ENCODE measurements at regions not wholly inside any gene's neighbourhood (a gene's known extent, or its start where the extent isn't known, plus 50 kb on each side); places are given as distances from the start of the nearest gene placed in this dataset.
"Not testable (repeated sequence)": the region's sequence is repeated elsewhere in the genome, so short reads cannot be mapped to it uniquely, and the experiment has no call there.

GRCh38 chr15:81792646-81793045 is 253.2 kb downstream of the MEX3B start:
- Histone ChIP-seq H4K20me1 (ENCODE audit: control insufficient read depth, insufficient read depth, insufficient read length) (no peaks in the 10 kb centered on the region), H2AK5ac (ENCODE audit: insufficient read length, low read length) (no peak overlapping the region), H3K18ac (ENCODE audit: insufficient read length, low read depth, low read length) (no peak overlapping the region), H3K27me3 (ENCODE audit: insufficient read depth, low read length) (no peaks in the 10 kb centered on the region), H3K4me1 (ENCODE audit: insufficient read depth, low read length) (peaks cover 18% of the 10 kb centered on the region; the same call in 1 of the 2 replicates), H4K91ac (ENCODE audit: insufficient read length, low read depth, low read length) (no peak overlapping the region), H3K14ac (ENCODE audit: insufficient read depth, low read length) (no peak overlapping the region), H4K5ac (ENCODE audit: insufficient read length, low read depth, low read length) (no peak overlapping the region), H3K4ac (ENCODE audit: low read depth, low read length) (no peak overlapping the region), H3K79me2 (ENCODE audit: insufficient read depth, low read length) (peaks cover 9% of the 10 kb centered on the region), H4K8ac (replicated peaks; ENCODE audit: insufficient read length, low read depth, low read length) (no peak overlapping the region), H3K9me3 (ENCODE audit: control insufficient read depth, low read depth, low read length) (no peaks in the 10 kb centered on the region), H3K9ac (ENCODE audit: extremely low read depth, insufficient read length, low read length) (no peak overlapping the region), H3K4me2 (ENCODE audit: insufficient read depth, insufficient read length, low read length) (no peak overlapping the region), H3K23ac (ENCODE audit: insufficient read length, low read depth, low read length) (no peak overlapping the region), H2BK5ac (ENCODE audit: insufficient read length, low read length) (no peak overlapping the region), H2BK120ac (ENCODE audit: low read depth, low read length, poor library complexity, severe bottlenecking) (no peak overlapping the region), H3K23me2 (ENCODE audit: insufficient read length, low read depth, low read length, poor library complexity, severe bottlenecking) (no peaks in the 10 kb centered on the region), H3T11ph (ENCODE audit: low read length) (no peak overlapping the region), H2BK12ac (ENCODE audit: insufficient read length, low read depth, low read length) (no peak overlapping the region), H3K79me1 (ENCODE audit: insufficient read depth, low read depth, low read length, poor library complexity, severe bottlenecking) (peaks cover 7% of the 10 kb centered on the region), H3K56ac (ENCODE audit: insufficient read length, low read depth, low read length) (no peak overlapping the region), H2AFZ (ENCODE audit: low read length) (no peak overlapping the region), H2BK20ac (ENCODE audit: low read depth, low read length, poor library complexity, severe bottlenecking) (no peak overlapping the region), H3K27ac (ENCODE audit: insufficient read length, low read depth, low read length) (no peak overlapping the region), H2BK15ac (ENCODE audit: low read depth, low read length) (no peak overlapping the region)
- H3K36me3 Mint-ChIP-seq (ENCODE audit: insufficient read depth in 1 of 3, low read depth in 3 of 3): peaks cover 8 to 14% (median 9%) of the 10 kb centered on the region in 3 experiments; a peak in 5 of 7 replicates
- WGBS (ENCODE audit: extremely low coverage, insufficient read length, low lambda C conversion rate): no CpG with 5 or more reads among the region's 2 CpGs
- peaks cover 2 to 3% of the 10 kb centered on the region in 2 experiments; a peak in 2 of 5 replicates for H3K9me3 Mint-ChIP-seq
- no peak for TF ChIP-seq CTCF (conservative IDR thresholded peaks at IDR 0.05)
- peaks cover 17 to 23% of the 10 kb centered on the region in 2 experiments for H3K4me1 Mint-ChIP-seq
- H3K4me3 Mint-ChIP-seq: no peak overlapping the region
- no peaks in the 10 kb centered on the region for H3K27me3 Mint-ChIP-seq (ENCODE audit: low read depth)
- no peak overlapping the region for H3K27ac Mint-ChIP-seq
- no peak for DNase-seq

DNA sequence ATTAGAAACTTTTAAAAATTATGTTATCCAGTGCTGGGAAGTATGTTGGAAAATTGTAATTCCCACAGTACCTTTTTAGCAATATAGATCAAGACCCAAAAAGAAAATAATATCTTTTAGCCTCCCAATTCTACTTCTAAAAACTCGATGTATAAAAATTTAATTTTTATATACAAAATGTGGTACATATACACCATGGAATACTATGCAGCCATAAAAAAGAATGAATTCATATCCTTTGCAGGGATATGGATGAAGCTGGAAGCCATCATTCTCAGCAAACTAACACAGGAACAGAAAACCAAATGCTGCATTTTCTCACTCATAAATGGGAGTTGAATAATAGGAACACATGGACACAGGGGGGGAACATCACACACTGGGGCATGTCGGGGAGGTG is 254.5 kb downstream of the MEX3B start:
- H3K23ac ChIP-seq (ENCODE audit: insufficient read length, low read depth, low read length); H3K4me3 Mint-ChIP-seq; H2BK20ac ChIP-seq (ENCODE audit: low read depth, low read length, poor library complexity, severe bottlenecking); H2AFZ ChIP-seq (ENCODE audit: low read length); H2BK15ac ChIP-seq (ENCODE audit: low read depth, low read length); H4K91ac ChIP-seq (ENCODE audit: insufficient read length, low read depth, low read length); H3K79me1 ChIP-seq (ENCODE audit: insufficient read depth, low read depth, low read length, poor library complexity, severe bottlenecking); H3K9me3 Mint-ChIP-seq; H3K27ac ChIP-seq (ENCODE audit: insufficient read length, low read depth, low read length); H3T11ph ChIP-seq (ENCODE audit: low read length); H2BK120ac ChIP-seq (ENCODE audit: low read depth, low read length, poor library complexity, severe bottlenecking); H4K20me1 ChIP-seq (ENCODE audit: control insufficient read depth, insufficient read depth, insufficient read length); H4K5ac ChIP-seq (ENCODE audit: insufficient read length, low read depth, low read length); H3K56ac ChIP-seq (ENCODE audit: insufficient read length, low read depth, low read length); H3K27ac Mint-ChIP-seq; H3K23me2 ChIP-seq (ENCODE audit: insufficient read length, low read depth, low read length, poor library complexity, severe bottlenecking); H3K4ac ChIP-seq (ENCODE audit: low read depth, low read length); H4K8ac ChIP-seq (replicated peaks; ENCODE audit: insufficient read length, low read depth, low read length); H3K4me2 ChIP-seq (ENCODE audit: insufficient read depth, insufficient read length, low read length); H3K79me2 ChIP-seq (ENCODE audit: insufficient read depth, low read length); H3K9me3 ChIP-seq (ENCODE audit: control insufficient read depth, low read depth, low read length); H2BK12ac ChIP-seq (ENCODE audit: insufficient read length, low read depth, low read length); DNase-seq; H3K27me3 ChIP-seq (ENCODE audit: insufficient read depth, low read length); H2BK5ac ChIP-seq (ENCODE audit: insufficient read length, low read length); H3K18ac ChIP-seq (ENCODE audit: insufficient read length, low read depth, low read length); H3K14ac ChIP-seq (ENCODE audit: insufficient read depth, low read length); H3K9ac ChIP-seq (ENCODE audit: extremely low read depth, insufficient read length, low read length); H3K27me3 Mint-ChIP-seq (ENCODE audit: low read depth); H2AK5ac ChIP-seq (ENCODE audit: insufficient read length, low read length): not testable (repeated sequence)
- Mint-ChIP-seq H3K36me3 (ENCODE audit: insufficient read depth in 1 of 3, low read depth in 3 of 3) (peaks cover 8 to 16% (median 13%) of the 10 kb centered on the region in 3 experiments; a peak in 5 of 7 replicates), H3K4me1 (peaks cover 5 to 18% of the 10 kb centered on the region in 2 experiments; a peak in 3 of 4 replicates)
- peaks cover 16% of the 10 kb centered on the region; the same call in 1 of the 2 replicates for H3K4me1 ChIP-seq (ENCODE audit: insufficient read depth, low read length)
- WGBS (ENCODE audit: extremely low coverage, insufficient read length, low lambda C conversion rate): no CpG with 5 or more reads among the region's 2 CpGs

Data from H9 (cell line).